ENCODE measurements at regions not wholly inside any gene's neighbourhood (a gene's known extent, or its start where the extent isn't known, plus 50 kb on each side); places are given as distances from the start of the nearest gene placed in this dataset.
"Not testable (repeated sequence)": the region's sequence is repeated elsewhere in the genome, so short reads cannot be mapped to it uniquely, and the experiment has no call there.

DNA sequence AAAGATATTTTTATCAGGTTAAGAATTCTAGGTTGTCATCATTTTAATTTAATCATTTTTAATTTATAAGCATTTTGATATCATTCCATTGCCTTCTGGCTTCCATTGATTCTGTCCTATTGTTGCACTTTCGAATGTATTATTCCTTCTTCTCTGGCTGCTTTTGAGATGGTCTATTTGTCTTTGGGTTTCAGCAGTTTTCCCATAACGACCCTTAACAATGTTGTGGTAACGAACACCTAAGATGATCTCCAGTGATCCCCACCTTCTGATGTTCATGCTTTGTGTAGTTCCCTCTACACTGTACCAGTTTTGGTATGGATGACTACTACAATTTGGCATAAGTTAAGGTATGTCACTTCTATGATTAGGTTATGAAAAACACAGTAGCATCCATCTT, 59.9 kb downstream of the MINAR1 start:
- DNase-seq, result no peak

- DNase-seq, result no peak
Measured at GRCh38 chr15:79494384-79494909, 62.3 kb downstream of the MINAR1 start.

DNA sequence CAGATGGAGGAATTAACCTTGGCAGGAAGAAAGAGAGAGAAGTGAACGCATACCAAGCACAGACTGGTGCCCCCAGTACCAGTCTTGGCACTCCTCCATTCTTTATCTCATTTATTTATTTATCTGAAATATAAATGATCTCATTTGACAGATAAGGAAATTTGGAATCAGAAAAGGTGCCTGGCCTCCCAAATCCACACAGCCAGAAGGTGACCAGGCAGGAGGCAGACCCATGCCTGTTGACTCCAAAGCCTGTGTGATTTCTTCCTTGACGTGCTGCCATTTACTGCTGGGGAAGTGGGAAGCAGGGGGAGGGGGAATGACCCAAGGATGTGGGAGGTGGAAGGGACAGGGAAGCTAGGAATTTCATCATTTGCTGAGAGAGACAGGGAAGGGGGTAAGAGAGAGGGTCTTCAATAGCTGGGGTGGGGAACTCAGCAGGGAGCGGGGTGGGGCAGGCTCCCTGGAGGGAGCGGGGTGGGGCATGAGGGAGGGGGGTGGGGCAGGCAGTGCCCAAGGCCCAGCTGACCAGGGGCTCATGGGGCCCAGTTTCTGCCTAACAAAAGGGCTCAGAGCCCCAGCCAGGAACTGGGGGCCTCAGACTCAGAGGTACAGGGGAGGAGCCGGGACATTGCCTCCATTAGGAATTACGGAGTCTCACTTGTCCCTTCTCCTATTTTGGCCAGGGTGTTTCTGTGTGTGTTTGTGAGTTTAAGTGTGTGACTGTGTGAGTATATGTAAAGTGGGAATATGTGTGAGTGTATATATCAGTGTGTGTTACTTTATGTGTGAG, 63.0 kb downstream of the MINAR1 start:
- no peak for DNase-seq

DNA sequence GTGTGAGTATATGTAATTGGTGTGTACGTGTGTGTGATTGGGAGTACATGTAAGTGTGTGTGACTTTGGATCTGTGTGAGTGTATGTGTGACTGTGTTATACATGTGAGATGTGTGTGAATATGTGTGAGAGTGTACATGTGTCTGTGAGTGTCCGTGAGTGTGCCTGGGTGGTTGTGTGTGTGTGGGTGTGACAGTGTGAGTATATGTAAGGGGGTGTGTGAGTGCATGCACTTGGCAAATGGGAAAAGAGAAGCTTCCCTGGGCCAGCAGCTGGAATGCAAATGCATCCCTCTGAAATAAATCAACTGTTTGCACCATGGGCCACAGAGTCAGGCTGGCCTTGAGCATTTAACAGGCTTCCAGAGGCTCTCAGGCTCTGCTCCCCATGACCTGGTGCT, 63.6 kb downstream of the MINAR1 start:
- no peak for DNase-seq

DNA sequence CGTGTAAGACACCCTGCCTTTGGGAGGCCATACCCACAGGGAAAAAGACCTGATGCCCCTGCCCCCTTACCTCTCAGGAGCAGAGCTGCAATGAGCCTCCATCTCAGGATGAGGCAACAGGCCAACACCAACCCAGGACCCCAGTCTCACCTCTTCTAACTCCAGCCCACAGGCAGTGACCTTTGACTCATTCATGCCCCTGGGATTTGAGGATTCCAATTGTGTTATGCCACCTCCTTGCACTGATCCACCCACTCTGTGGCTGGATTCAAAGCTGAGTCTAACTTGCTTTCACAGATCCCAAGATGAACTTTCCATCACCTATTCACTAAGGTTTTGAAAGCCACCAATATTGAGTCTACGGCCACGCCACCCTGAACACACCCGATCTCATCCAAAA, 64.7 kb downstream of the MINAR1 start:
- DNase-seq, result no peak

DNA sequence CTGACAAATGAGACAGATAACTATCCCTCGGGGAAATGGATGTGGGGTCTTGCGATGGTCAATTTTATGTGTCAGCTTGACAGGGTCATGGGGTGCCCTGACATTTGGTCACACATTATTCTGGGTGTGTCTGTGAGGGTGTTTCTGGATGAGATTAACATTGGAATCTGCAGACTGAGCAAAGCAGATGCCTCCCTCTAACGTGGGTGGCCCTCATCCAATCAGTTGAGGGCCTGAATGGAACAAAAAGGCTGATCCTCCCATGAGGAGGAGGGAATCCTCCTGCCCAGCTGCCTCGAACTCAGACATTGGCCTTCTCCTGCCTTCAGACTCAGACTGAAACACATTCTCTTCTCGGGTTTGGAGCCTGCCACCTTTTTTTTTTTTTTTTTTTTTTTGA, 69.0 kb downstream of the MINAR1 start:
- DNase-seq, result no peak

DNA sequence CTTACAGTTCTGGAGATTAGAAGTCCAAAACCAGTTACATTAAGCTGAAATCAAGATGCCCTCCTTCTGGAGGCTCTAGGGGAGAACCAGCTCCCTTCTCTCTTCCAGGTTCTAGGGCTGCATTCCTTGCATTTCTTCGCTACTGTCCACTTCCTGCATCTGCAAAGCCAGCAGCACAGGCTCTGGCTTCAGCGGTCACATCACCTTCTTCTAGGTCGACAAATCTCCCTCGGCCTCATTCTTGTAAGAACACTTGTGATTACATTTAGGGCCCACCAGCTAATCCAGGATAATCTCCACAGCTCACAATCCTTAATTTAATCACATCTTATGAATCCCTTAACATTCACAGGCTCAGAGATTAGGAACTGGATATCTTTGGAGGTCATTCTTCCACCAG, 73.8 kb downstream of the MINAR1 start:
- DNase-seq, result no peak

GRCh38 chr15:79512844-79513243, 80.7 kb downstream of the MINAR1 start:
- DNase-seq, result not testable (repeated sequence)

GRCh38 chr15:79513417-79513816, 81.3 kb downstream of the MINAR1 start:
- no peak for DNase-seq

DNA sequence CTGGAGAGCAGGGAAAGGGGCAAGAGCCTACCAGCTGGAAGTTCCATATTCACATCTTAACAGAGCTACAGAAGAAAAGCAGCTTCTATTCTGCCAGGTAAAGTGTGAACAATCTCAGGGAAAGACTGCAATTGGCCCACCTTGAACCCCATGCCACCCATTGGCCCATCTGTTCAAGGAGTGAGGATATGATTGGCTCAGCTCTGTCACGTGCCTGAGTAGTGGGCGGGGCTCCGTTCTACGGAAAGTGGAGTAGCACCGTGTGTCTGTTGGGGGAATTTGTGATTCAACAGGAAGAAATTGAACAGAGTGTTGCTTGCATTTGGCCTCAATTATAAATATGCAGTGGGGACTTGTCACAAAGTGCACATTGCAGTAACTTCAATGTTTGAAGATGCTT, 81.8 kb downstream of the MINAR1 start:
- no peak for DNase-seq

DNA sequence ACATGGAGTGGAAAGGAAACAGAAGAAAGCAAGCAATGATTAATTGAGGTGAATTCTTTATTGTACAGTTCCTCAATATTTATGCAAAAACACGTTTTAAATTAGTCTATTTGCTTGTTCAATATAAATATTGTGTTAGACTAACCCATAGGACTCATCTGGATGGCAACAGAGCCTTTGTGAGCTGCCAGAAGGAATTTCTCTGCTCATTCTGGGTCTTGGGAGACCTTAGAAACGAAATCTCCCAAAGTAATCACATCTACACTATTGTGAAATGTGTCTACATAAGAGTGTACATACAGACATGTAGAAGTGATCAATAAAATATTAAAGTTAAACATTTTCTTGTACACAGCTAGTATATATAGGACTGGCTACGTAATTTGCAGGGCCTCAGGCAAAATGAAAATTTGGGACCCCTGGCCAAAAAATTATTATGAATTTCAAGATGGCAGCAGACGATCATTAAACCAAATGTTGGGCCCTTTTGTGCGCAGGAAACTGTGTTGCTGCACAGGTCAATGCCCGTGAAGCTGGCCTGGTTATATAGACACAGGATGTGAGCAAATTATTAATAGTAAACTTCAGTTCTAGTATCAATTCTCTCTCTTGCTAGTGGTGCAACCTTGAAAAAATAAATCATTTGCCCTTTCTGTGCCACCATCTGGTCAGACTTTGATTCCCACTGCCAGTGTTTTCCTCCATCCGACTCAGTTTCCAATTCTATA, 83.3 kb downstream of the MINAR1 start:
- no peak for DNase-seq

- no peak for DNase-seq
Measured at GRCh38 chr15:79516155-79516554, 84.0 kb downstream of the MINAR1 start.

DNA sequence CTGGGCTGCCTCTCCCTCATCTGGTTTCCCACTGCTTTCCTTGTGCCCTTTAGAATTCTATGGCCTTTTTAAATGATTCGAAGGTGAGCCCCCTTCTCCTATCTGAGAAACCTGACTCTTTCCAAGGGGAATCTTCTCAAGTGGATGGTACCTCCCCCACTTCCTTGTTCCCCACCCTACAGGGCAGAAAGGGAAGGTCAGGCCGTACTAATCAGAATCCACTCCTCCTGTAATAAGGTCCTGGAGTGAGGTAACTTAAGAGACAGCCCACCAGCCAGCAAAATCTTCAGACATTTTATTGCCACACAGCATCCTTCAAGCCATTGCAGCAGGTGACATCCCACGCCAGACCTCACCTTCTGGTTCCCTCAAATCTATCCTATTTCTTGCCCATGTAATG, 84.5 kb downstream of the MINAR1 start:
- no peak for DNase-seq

DNA sequence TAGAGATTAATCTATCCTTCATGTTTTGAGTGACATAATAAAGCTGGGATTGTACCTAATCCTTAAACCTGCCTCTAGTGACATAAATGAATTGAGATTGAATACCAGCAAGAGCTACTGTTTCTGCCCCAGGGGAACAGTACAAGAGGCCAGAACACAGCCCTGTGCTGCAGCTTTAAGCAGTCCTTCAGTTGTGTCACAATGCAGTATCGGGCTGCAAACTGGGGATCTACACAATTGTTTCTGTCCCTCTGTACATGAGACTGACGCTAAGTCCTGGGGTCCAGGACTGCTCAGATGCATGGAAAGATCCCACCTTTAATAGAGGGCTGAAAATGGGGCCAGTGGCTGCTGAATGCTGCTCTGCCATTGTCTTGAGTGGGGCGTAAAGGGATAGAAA, 87.5 kb downstream of the MINAR1 start:
- DNase-seq, result no peak

DNA sequence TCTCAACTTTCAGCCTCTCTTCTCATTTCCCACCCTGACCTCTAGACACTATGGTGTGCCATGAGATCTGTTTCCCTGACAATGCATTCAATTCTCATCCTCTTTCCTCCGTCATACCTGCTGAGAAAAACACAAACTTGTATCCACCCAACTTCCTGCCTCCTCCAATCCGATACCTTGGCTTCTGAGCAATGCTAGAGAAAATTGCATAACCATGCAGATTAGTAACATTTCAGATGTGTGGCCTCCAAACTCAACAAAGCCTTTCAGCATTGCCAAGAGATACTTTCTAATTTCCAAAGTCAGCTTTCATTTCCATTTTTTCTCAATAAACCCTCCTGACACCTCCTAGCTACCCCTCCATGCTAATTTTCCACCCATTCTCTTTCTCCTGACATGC, 88.5 kb downstream of the MINAR1 start:
- DNase-seq, result no peak

- no peak for DNase-seq
Measured at GRCh38 chr15:79522656-79523055, 90.5 kb downstream of the MINAR1 start.

DNA sequence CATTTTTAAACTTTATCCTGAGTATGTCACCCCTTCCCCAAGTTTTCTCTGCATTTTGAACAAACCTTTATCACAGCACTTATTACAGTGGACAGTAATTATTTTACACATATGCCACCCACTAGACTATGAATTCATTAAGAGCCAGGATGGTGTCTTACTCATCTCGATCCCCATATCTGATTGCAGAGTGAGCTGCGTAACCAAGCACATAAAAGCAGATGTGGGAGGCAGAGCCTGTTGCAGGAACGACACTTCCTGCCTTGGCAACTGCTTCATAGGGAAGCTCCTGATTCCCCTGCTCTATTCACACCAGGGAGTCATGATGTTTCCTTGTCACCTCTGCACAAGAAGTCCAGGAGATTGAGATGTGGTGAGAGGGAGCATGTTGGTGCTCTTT, 91.1 kb downstream of the MINAR1 start:
- DNase-seq, result no peak

DNA sequence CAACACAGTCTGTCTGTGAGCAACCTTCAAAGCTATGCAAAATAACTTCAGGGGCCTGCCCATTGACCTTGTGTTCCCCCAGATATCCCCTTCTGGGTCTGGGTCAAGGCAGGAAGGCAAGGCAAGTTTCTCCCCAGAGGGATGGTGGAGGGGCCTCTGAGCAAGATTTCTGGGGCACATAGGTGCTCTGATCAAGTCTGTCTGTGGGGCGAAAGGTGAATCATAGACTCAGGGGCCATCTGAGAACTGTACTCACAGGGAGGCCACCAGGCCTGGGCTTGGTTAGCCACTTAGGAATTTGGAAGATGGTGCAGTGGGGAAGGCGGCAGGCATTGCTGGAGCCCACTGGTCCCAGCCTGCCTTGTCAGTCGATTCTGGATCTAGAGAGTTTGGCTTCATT, 92.4 kb downstream of the MINAR1 start:
- no peak for DNase-seq

DNA sequence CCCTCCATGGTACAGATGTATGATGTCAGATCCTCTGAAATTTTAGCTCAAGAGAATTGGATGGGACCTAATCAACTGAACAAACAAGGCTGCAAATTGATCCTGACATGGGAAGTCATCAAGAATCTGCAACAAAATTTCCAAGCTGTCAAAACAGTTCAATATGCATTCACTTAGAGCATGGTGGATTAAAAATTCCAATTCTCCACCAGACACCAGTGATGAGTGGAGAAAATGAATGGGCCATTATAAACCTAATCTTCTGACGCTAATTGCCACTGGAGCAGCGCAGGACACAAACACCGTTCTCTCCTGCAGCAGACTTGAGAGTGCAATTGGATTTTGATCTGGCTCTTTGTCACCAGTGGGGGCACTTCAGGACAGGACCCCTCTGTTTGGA, 94.2 kb downstream of the MINAR1 start:
- no peak for DNase-seq

DNA sequence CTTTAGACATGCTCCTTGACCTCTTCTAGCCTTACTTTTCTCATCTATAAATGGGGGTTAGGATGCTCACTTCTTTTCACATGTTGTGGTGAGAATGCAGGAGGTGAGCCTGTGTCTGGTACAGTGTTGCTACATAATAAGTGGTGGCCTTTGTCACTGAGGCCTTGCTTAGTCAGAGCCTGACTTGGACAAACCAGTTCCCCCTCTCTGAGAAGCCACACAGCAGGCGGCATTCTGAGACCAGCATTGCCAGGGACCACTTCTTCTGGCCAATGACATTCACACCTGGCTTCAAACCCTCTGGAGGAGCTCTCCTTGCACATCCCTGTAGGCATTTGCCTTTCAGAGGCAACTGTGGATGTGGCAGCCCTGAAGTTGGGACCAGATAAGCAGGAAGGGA, 95.7 kb downstream of the MINAR1 start:
- DNase-seq, result no peak

DNA sequence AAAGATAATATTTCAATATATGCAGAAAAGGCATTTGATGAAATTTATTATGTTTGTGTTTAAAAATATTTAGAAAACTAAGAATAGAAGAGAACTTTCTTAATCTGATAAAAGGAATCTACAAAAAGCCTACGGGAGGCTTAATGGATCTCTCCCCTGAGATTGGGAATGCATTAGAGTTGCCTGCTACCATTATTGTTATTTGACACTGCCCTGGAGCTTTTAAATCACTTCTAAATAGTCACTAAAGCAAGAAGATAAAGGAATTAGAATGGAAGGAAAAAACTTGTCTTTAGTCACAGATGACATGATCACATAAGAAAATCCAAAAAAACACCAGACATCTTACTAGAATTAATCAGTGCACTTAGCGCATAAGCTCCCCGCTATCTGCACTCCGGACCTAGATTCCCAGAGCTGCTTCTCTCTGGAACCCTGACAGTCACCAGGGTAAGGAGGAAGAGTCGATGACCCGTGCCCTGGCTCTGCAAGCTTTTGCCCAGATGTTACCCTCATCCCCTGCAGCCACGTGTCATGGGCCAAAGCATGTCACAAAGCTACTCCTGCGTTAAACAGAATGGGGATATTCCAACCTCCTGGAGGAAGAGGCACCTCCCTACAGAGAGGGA, 97.1 kb downstream of the MINAR1 start:
- DNase-seq, result no peak

DNA sequence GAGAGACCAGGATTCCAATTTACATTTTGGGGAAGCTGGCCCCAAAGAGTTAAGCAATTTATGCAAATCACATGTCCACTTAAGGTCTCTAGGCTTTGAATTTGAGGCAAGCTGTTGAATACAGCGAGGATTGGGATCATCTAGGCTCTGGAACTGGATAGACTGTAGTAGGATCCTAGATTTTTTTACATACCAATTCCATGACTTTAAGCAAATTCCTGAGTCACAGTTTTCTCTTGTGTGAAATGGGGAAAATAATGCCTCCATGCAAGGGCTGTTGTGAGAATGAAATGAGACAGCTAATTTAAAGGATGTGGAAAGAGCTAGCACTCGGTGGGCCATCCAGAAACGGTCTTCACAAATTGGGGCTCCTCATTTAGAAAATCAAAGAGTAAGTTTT, 103.4 kb downstream of the MINAR1 start:
- no peak for DNase-seq

- DNase-seq, result no peak
Measured at GRCh38 chr15:79538527-79538926, 106.4 kb downstream of the MINAR1 start.

GRCh38 chr15:79539401-79539800, 107.3 kb downstream of the MINAR1 start:
- no peak for DNase-seq
